PC-9 (cell line): ENCODE measurements at regions not wholly inside any gene's neighbourhood (a gene's known extent, or its start where the extent isn't known, plus 50 kb on each side); places are given as distances from the start of the nearest gene placed in this dataset.

Experiments
- BruUV-seq: library from RNA; stranded (reverse); fragments of 400-500 nt; replicated peaks from 2 replicates; lab custom pipeline; 2021; lab: Mats Ljungman, UMichigan
- CTCF ChIA-PET: fragments of 300-600 bp; sonication (Branson Sonifier 250); formaldehyde crosslinking; loops from one replicate; lab custom pipeline; 2022; ENCODE audit warnings: antibody characterized with exemption; lab: Charles Lee
- POLR2A ChIA-PET: fragments of 300-600 bp; sonication (Branson Sonifier 250); formaldehyde crosslinking; loops from one replicate; lab custom pipeline; 2022; ENCODE audit warnings: antibody characterized with exemption; ENCODE audit not compliant: unreplicated experiment; lab: Charles Lee
- DNase-seq, 2 experiments: peaks; one replicate each; pipeline versions ENCODE4 v3.0.0 to v3.0.0-alpha.2; 2015 to 2022; ENCODE audit warnings: mixed read lengths in 1 of 2
- H2AFZ ChIP-seq: fragments of 200-600 bp; sonication (generic); 2 replicates; pipeline ENCODE4 v1.8.1; 2017; ENCODE audit warnings: antibody characterized with exemption
- H3F3A ChIP-seq: fragments of 200-600 bp; sonication (generic); 2 replicates; pipeline ENCODE4 v1.8.1; 2017; ENCODE audit warnings: antibody characterized with exemption, mild to moderate bottlenecking, low read depth; ENCODE audit not compliant: insufficient read depth
- H3K27ac ChIP-seq: fragments of 200-600 bp; sonication (generic); 2 replicates; pipeline ENCODE4 v1.6.1; 2016; ENCODE audit warnings: mixed run types
- H3K27me3 ChIP-seq: fragments of 200-600 bp; sonication (generic); 2 replicates; pipeline ENCODE4 v1.6.1; 2016; ENCODE audit warnings: low read depth, mixed run types; ENCODE audit not compliant: insufficient read depth
- H3K36me3 ChIP-seq: fragments of 200-600 bp; sonication (generic); 2 replicates; pipeline ENCODE4 v1.6.1; 2016; ENCODE audit warnings: low read depth, mixed run types
- H3K4me1 ChIP-seq: fragments of 200-600 bp; sonication (generic); replicated peaks from 2 replicates; pipeline ENCODE4 v1.6.1; 2016; ENCODE audit warnings: mixed run types; ENCODE audit not compliant: insufficient read depth
- H3K4me2 ChIP-seq: fragments of 200-600 bp; sonication (generic); 2 replicates; pipeline ENCODE4 v1.6.1; 2017; ENCODE audit warnings: mixed run types
- H3K4me3 ChIP-seq: fragments of 200-600 bp; sonication (generic); 2 replicates; pipeline ENCODE4 v1.6.1; 2016; ENCODE audit warnings: mixed run types
- H3K79me2 ChIP-seq: fragments of 200-600 bp; sonication (generic); 2 replicates; pipeline ENCODE4 v1.6.1; 2017; ENCODE audit warnings: low read depth, mixed run types
- H3K9me2 ChIP-seq: fragments of 200-600 bp; sonication (generic); 2 replicates; pipeline ENCODE4 v1.8.1; 2017; ENCODE audit warnings: mild to moderate bottlenecking; ENCODE audit not compliant: insufficient read depth
- H3K9me3 ChIP-seq: fragments of 200-600 bp; sonication (generic); 2 replicates; pipeline ENCODE4 v1.8.1; 2016; ENCODE audit warnings: low read depth; ENCODE audit not compliant: insufficient read depth
- H4K20me1 ChIP-seq: fragments of 200-600 bp; sonication (generic); 2 replicates; pipeline ENCODE4 v1.8.1; 2017; ENCODE audit not compliant: insufficient read depth
- EZH2 ChIP-seq: fragments of 200-600 bp; sonication (generic); IDR thresholded peaks from 2 replicates; pipeline ENCODE4 v1.8.0; 2017; ENCODE audit warnings: antibody characterized with exemption, low read depth
- intact Hi-C: fragments of 100-400 bp; cut with micrococcal nuclease; formaldehyde crosslinking; loops from one replicate; pipeline ENCODE4 v1.10.0; 2022; ENCODE audit not compliant: unreplicated experiment
- TF ChIP-seq, protein P1 (sequence below): fragments of 200-600 bp; sonication (generic); conservative IDR thresholded peaks from 2 replicates; pipeline ENCODE4 v1.6.1; 2017; ENCODE audit warnings: mixed run types, antibody characterized with exemption, mild to moderate bottlenecking, moderate library complexity

DNA sequence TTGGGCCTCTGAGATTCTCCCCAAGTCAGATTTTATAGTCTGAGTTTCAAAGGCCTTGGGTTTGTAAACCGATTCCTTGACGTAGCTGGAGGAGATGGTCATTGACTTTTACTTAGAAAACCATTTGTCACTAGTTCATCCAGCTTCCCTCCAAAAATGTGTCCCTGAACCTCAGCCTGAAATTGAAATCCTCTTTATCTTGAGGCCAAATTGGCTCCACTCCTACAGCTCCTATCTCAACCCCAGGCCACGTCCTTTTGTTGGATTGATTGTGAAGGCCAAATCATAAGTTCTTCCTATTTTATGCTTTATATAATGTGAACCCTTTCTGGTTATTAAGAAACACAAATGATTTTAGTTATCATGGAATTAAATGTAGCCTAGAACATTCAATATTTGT, 193.9 kb upstream of the SUCLG2 start:
- Histone ChIP-seq H3K27me3 (no peaks in the 10 kb centered on the region; the same call in 1 of the 2 replicates), H3K9me3 (no peaks in the 10 kb centered on the region), H2AFZ (no peak overlapping the region), H3K4me2 (no peak overlapping the region), H3F3A (no peaks in the 10 kb centered on the region), H3K4me1 (no peaks in the 10 kb centered on the region), H3K9me2 (no peaks in the 10 kb centered on the region), H4K20me1 (no peaks in the 10 kb centered on the region), H3K4me3 (no peak overlapping the region), H3K79me2 (no peaks in the 10 kb centered on the region), H3K36me3 (no peaks in the 10 kb centered on the region), H3K27ac (no peak overlapping the region)
- TF ChIP-seq EZH2 = no peak
- TF ChIP-seq, protein P1, sequence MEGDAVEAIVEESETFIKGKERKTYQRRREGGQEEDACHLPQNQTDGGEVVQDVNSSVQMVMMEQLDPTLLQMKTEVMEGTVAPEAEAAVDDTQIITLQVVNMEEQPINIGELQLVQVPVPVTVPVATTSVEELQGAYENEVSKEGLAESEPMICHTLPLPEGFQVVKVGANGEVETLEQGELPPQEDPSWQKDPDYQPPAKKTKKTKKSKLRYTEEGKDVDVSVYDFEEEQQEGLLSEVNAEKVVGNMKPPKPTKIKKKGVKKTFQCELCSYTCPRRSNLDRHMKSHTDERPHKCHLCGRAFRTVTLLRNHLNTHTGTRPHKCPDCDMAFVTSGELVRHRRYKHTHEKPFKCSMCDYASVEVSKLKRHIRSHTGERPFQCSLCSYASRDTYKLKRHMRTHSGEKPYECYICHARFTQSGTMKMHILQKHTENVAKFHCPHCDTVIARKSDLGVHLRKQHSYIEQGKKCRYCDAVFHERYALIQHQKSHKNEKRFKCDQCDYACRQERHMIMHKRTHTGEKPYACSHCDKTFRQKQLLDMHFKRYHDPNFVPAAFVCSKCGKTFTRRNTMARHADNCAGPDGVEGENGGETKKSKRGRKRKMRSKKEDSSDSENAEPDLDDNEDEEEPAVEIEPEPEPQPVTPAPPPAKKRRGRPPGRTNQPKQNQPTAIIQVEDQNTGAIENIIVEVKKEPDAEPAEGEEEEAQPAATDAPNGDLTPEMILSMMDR = no peak
- POLR2A ChIA-PET = interaction anchor here (0.7 kb wide), 1 partner anchor 130 kb away, joined by 4 read pairs; no protein-coding TSS in a partner anchor
- DNase-seq = no peak
- intact Hi-C loops = no loop called here
- CTCF ChIA-PET = no interaction called here
- no TSS peak for BruUV-seq

DNA sequence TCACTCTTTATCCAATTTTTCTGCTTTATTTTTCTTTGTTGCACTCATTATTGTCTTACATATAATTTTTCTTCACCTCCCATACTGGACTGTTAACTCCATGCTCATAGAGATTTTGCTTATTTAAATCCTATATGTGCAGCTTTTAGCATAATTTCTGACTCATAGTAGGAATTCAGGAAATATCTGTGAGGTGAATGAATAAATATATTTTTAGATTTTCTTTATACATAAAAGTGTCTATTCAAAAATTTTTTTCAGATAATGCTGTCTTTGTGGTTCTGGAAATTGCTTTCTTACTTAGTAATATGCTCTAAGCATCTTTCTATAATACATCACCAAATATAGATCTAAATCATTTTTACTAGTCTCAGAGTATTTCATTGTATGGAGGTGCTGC, 191.8 kb upstream of the SUCLG2 start:
- no peak overlapping the region for H3K4me2 ChIP-seq
- H3K27ac ChIP-seq = no peak overlapping the region
- CTCF ChIA-PET = no interaction called here
- H3K9me3 ChIP-seq = no peaks in the 10 kb centered on the region
- TF ChIP-seq, protein P1 = no peak
- no peak for TF ChIP-seq EZH2
- H3K27me3 ChIP-seq = peaks cover 4% of the 10 kb centered on the region; the same call in 1 of the 2 replicates
- DNase-seq = no peak
- H3K4me3 ChIP-seq = no peak overlapping the region
- no TSS peak for BruUV-seq
- no peaks in the 10 kb centered on the region for H3K36me3 ChIP-seq
- H3K4me1 ChIP-seq = no peaks in the 10 kb centered on the region
- no peaks in the 10 kb centered on the region for H3K79me2 ChIP-seq
- no peaks in the 10 kb centered on the region for H3F3A ChIP-seq
- intact Hi-C loops = no loop called here
- H3K9me2 ChIP-seq = no peaks in the 10 kb centered on the region
- no peak overlapping the region for H2AFZ ChIP-seq
- no peaks in the 10 kb centered on the region for H4K20me1 ChIP-seq
- POLR2A ChIA-PET = no interaction called here

DNA sequence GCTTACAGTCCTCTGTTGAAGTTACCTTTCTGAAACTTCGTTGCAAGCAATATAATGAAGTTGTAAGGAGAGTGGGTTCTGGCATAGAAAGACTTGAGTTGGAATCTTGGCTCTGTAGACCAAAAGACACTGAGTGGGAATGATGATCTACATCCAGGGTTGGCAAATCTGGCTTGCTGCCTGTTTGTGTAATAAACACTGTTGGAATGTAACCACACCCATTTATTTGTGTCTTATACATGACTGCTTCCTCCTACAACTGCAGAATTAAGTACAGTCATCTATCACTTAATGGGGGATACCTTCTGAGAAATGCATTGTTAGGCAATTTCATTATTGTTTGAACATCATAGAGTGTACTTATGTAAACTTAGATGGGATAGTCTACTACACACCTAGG, 178.4 kb upstream of the SUCLG2 start:
- Histone ChIP-seq H2AFZ (no peak overlapping the region), H3K9me2 (no peaks in the 10 kb centered on the region), H3K9me3 (no peaks in the 10 kb centered on the region), H3K4me1 (no peaks in the 10 kb centered on the region), H3K79me2 (no peaks in the 10 kb centered on the region), H4K20me1 (no peaks in the 10 kb centered on the region), H3F3A (no peaks in the 10 kb centered on the region), H3K4me3 (no peak overlapping the region), H3K27me3 (no peaks in the 10 kb centered on the region), H3K27ac (no peak overlapping the region), H3K36me3 (no peaks in the 10 kb centered on the region), H3K4me2 (no peak overlapping the region)
- ChIA-PET CTCF (no interaction called here), POLR2A (no interaction called here)
- TF ChIP-seq EZH2 = no peak
- TF ChIP-seq, protein P1 = no peak
- no TSS peak for BruUV-seq
- DNase-seq = no peak
- intact Hi-C loops = no loop called here
